ENCODE measurements at regions not wholly inside any gene's neighbourhood (a gene's known extent, or its start where the extent isn't known, plus 50 kb on each side); places are given as distances from the start of the nearest gene placed in this dataset.

DNA sequence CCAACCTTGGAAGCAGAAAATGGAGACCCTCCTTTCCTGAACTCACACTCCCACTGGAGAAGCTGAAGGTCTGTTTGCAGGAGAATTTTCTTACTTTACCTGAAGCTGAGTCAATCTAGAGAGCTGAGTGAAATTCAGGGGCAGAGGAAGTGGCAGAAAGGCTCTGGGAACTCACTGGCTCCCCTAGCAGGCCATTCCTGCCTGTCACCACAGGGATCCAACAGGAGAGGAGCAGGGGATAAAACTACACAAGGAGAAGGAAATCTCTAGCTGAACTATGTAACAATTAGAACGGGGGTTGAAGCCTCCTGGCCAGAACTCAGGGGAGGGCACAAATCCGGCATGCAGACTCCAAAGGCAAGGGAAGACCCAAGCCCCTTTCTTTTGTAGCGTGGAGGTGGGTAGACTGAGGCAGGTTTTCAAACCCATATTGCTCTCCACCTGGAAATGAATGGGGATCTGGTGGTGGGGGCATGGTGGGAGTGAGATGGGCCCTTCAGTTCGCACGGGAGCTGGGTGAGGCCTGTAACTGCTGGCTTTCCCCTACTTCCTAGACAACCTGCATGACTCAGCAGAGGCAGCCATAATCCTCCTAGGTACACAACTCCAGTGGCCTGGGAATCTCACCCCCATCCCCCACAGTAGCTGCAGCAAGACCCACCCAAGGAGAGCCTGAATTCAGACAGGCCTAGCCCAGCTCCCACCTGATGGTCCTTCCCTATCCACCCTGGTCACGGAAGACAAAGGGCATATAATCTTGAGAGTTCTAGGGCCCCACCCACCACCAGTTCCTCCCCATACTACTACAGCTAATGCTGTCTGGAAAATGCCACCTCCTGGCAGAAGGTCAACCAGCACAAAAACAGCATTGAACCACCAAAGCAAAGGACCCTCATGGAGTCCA is 158.1 kb downstream of the LTN1 start:
- TF ChIP-seq POLR2A (IDR thresholded peaks at IDR 0.05; ENCODE audit: low read length) (no peak), GATA1 (IDR thresholded peaks at IDR 0.05; ENCODE audit: low read depth, low read length) (no peak)
